ENCODE measurements at regions not wholly inside any gene's neighbourhood (a gene's known extent, or its start where the extent isn't known, plus 50 kb on each side); places are given as distances from the start of the nearest gene placed in this dataset.

GRCh38 chrX:82528525-82528924 lies 979.6 kb upstream of the POU3F4 start:
- Histone ChIP-seq H3K36me3 (ENCODE audit: control insufficient read depth, insufficient read depth, low read length) (no peaks in the 10 kb centered on the region), H3K4me1 (replicated peaks in 1 of 2; ENCODE audit: control insufficient read depth in 2 of 2, insufficient read depth in 2 of 2, low read length in 2 of 2) (no peaks in the 10 kb centered on the region), H3K9ac (ENCODE audit: insufficient read depth in 1 of 2, low read depth in 2 of 2, low read length in 2 of 2) (no peak overlapping the region), H4K20me1 (replicated peaks; ENCODE audit: control insufficient read depth, insufficient read depth, low read length) (no peaks in the 10 kb centered on the region), H2AFZ (ENCODE audit: low read depth, low read length) (no peak overlapping the region), H3K79me2 (ENCODE audit: control insufficient read depth, insufficient read depth, low read length) (no peaks in the 10 kb centered on the region), H3K9me3 (replicated peaks; ENCODE audit: control insufficient read depth, insufficient read depth, low read depth, low read length) (no peaks in the 10 kb centered on the region), H3K4me2 (ENCODE audit: insufficient read depth, low read length) (no peak overlapping the region), H3K27ac (ENCODE audit: extremely low read depth, low read depth, low read length) (no peak overlapping the region), H3K4me3 (no peak overlapping the region), H3K27me3 (ENCODE audit: control insufficient read depth in 2 of 2, insufficient read depth in 2 of 2, low read length in 2 of 2) (no peaks in the 10 kb centered on the region), H3K9me1 (ENCODE audit: control insufficient read depth, insufficient read depth, low read length) (no peaks in the 10 kb centered on the region)
- ChIA-PET POLR2A (no interaction called here), CTCF (ENCODE audit: low intra/inter-chr PET ratio) (no interaction called here)
- intact Hi-C loops (cut with micrococcal nuclease) (no loop called here), in situ Hi-C loops (cut with MboI) (no loop called here)
- no peak for ATAC-seq
- no TSS peak for BruUV-seq (replicated peaks)
- no peak for DNase-seq (ENCODE audit: extremely low read depth in 1 of 4, low spot score in 3 of 4)
- WGBS (ENCODE audit: insufficient coverage, low coverage, missing lambda C conversion rate): 0% methylated on average over 1 of the region's 1 CpG
- TF ChIP-seq RBM34 (IDR thresholded peaks at IDR 0.05; ENCODE audit: borderline replicate concordance, insufficient read depth, low read length) (no peak), ZNF778 (CRISPR knock-in tag; IDR thresholded peaks at IDR 0.05) (no peak), NFE2 (IDR thresholded peaks at IDR 0.05; ENCODE audit: low read depth) (no peak), ZNF318 (IDR thresholded peaks at IDR 0.05; ENCODE audit: borderline replicate concordance in 1 of 2, low read depth in 1 of 2) (no peak), STAG1 (CRISPR knock-in tag; IDR thresholded peaks at IDR 0.05; ENCODE audit: borderline replicate concordance) (no peak)
- no peak for FAIRE-seq

Data from K562 (cell line).